Lower lobe of right lung (tissue), 2 donors: ENCODE measurements at regions not wholly inside any gene's neighbourhood (a gene's known extent, or its start where the extent isn't known, plus 50 kb on each side); places are given as distances from the start of the nearest gene placed in this dataset.
"Not testable (repeated sequence)": the region's sequence is repeated elsewhere in the genome, so short reads cannot be mapped to it uniquely, and the experiment has no call there.

Experiments used
- ATAC-seq, 2 donors: fragments of 200-7000 bp; cut with Tn5 transposase; one replicate each; pipeline ENCODE4 v1.9.1; 2020 to 2022; ENCODE audit warnings: mild to moderate bottlenecking in 2 of 2, moderate library complexity in 2 of 2
- DNase-seq: peaks from one replicate; pipeline ENCODE4 v3.0.0-alpha.2; 2020
- H3K27ac ChIP-seq: fragments of 200-600 bp; one replicate; pipeline ENCODE4 v1.8.0; 2022
- H3K27me3 ChIP-seq: fragments of 200-600 bp; one replicate; pipeline ENCODE4 v1.8.0; 2022; ENCODE audit warnings: low read depth
- H3K36me3 ChIP-seq: fragments of 200-600 bp; one replicate; pipeline ENCODE4 v1.8.0; 2022; ENCODE audit warnings: mild to moderate bottlenecking
- H3K4me1 ChIP-seq: fragments of 200-600 bp; one replicate; pipeline ENCODE4 v1.8.0; 2022
- H3K4me3 ChIP-seq: fragments of 200-600 bp; one replicate; pipeline ENCODE4 v1.8.0; 2022; ENCODE audit warnings: mild to moderate bottlenecking
- H3K9me3 ChIP-seq: fragments of 200-600 bp; one replicate; pipeline ENCODE4 v1.8.0; 2022
- CTCF ChIP-seq: fragments of 200-600 bp; IDR thresholded peaks from one replicate; pipeline ENCODE4 v1.8.0; 2022; ENCODE audit warnings: antibody characterized with exemption, mild to moderate bottlenecking
- intact Hi-C: fragments of 100-400 bp; cut with DNase I; formaldehyde crosslinking; loops from one replicate; pipeline ENCODE4 v1.11.0; 2022
- donor health status: DM: no; HTN: yes; CAD: no; lungs with severe emphysema.

- no peak for DNase-seq
- Histone ChIP-seq H3K4me3 (no peak overlapping the region), H3K27ac (no peak overlapping the region), H3K36me3 (no peaks in the 10 kb centered on the region), H3K4me1 (no peaks in the 10 kb centered on the region), H3K9me3 (no peaks in the 10 kb centered on the region), H3K27me3 (no peaks in the 10 kb centered on the region)
- intact Hi-C loops = no loop called here
- no peak for ATAC-seq
- TF ChIP-seq CTCF = no peak
Measured at GRCh38 chr12:16789204-16789790, 183.3 kb upstream of the LMO3 start.

GRCh38 chr12:16788506-16789203 lies 182.7 kb upstream of the LMO3 start:
- Histone ChIP-seq H3K4me1 (no peaks in the 10 kb centered on the region), H3K4me3 (no peak overlapping the region), H3K36me3 (no peaks in the 10 kb centered on the region), H3K9me3 (no peaks in the 10 kb centered on the region), H3K27me3 (no peaks in the 10 kb centered on the region), H3K27ac (no peak overlapping the region)
- no peak for ATAC-seq
- intact Hi-C loops = no loop called here
- no peak for TF ChIP-seq CTCF
- no peak for DNase-seq

GRCh38 chr12:16785953-16786352 lies 180.0 kb upstream of the LMO3 start:
- no peaks in the 10 kb centered on the region for H3K36me3 ChIP-seq
- H3K4me1 ChIP-seq = no peaks in the 10 kb centered on the region
- DNase-seq (no peak), ATAC-seq (no peak)
- no peak overlapping the region for H3K27ac ChIP-seq
- no peak overlapping the region for H3K4me3 ChIP-seq
- intact Hi-C loops = no loop called here
- no peaks in the 10 kb centered on the region for H3K9me3 ChIP-seq
- no peaks in the 10 kb centered on the region for H3K27me3 ChIP-seq
- TF ChIP-seq CTCF = no peak

GRCh38 chr12:16785524-16785923 lies 179.6 kb upstream of the LMO3 start:
- no peaks in the 10 kb centered on the region for H3K27me3 ChIP-seq
- H3K27ac ChIP-seq = no peak overlapping the region
- intact Hi-C loops = no loop called here
- no peaks in the 10 kb centered on the region for H3K36me3 ChIP-seq
- no peak overlapping the region for H3K4me3 ChIP-seq
- DNase-seq (no peak), ATAC-seq (no peak)
- no peaks in the 10 kb centered on the region for H3K4me1 ChIP-seq
- no peaks in the 10 kb centered on the region for H3K9me3 ChIP-seq
- TF ChIP-seq CTCF = no peak

GRCh38 chr12:16769129-16769528 lies 163.2 kb upstream of the LMO3 start:
- H3K36me3 ChIP-seq, H3K4me1 ChIP-seq, H3K27ac ChIP-seq, intact Hi-C loops, ATAC-seq, H3K27me3 ChIP-seq, H3K4me3 ChIP-seq, DNase-seq: not testable (repeated sequence)
- H3K9me3 ChIP-seq = peaks cover 18% of the 10 kb centered on the region

GRCh38 chr12:16766736-16767135 lies 160.8 kb upstream of the LMO3 start:
- Histone ChIP-seq H3K9me3 (peaks cover 18% of the 10 kb centered on the region), H3K27ac (no peak overlapping the region), H3K4me3 (no peak overlapping the region), H3K36me3 (no peaks in the 10 kb centered on the region), H3K27me3 (no peaks in the 10 kb centered on the region), H3K4me1 (no peaks in the 10 kb centered on the region)
- no peak for ATAC-seq
- intact Hi-C loops = no loop called here
- no peak for DNase-seq
- no peak for TF ChIP-seq CTCF
